Type B pancreatic cell (in vitro differentiated cells): ENCODE measurements at regions not wholly inside any gene's neighbourhood (a gene's known extent, or its start where the extent isn't known, plus 50 kb on each side); places are given as distances from the start of the nearest gene placed in this dataset.

ENCODE experiments used
- DNase-seq: peaks from one replicate; pipeline ENCODE4 v3.0.0; 2021; ENCODE audit warnings: mixed read lengths; ENCODE audit not compliant: unreplicated experiment; ENCODE audit errors: extremely low spot score
- H3K27ac Mint-ChIP-seq: 2 replicates; pipeline ENCODE4 v1.8.0; 2021; ENCODE audit warnings: mild to moderate bottlenecking, mixed read lengths
- H3K27me3 Mint-ChIP-seq: 2 replicates; pipeline ENCODE4 v1.8.0; 2021; ENCODE audit warnings: mixed read lengths
- H3K36me3 Mint-ChIP-seq: 2 replicates; pipeline ENCODE4 v1.8.0; 2021; ENCODE audit warnings: mixed read lengths
- H3K4me1 Mint-ChIP-seq: one replicate; pipeline ENCODE4 v1.8.0; 2021; ENCODE audit warnings: mixed read lengths; ENCODE audit not compliant: unreplicated experiment
- H3K4me3 Mint-ChIP-seq: 2 replicates; pipeline ENCODE4 v1.8.0; 2021; ENCODE audit warnings: mild to moderate bottlenecking, mixed read lengths
- H3K9me3 Mint-ChIP-seq: 2 replicates; pipeline ENCODE4 v1.8.0; 2021; ENCODE audit warnings: mixed read lengths
- CTCF ChIP-seq: fragments of 200-600 bp; sonication (generic); conservative IDR thresholded peaks from 2 replicates; pipeline ENCODE4 v1.5.0; 2021; ENCODE audit warnings: antibody characterized with exemption, mild to moderate bottlenecking

- Mint-ChIP-seq H3K36me3 (peaks cover 4% of the 10 kb centered on the region), H3K4me3 (no peak overlapping the region), H3K9me3 (peaks cover 11% of the 10 kb centered on the region), H3K4me1 (no peaks in the 10 kb centered on the region), H3K27ac (no peak overlapping the region), H3K27me3 (no peaks in the 10 kb centered on the region)
- no peak for TF ChIP-seq CTCF
- no peak for DNase-seq
Observed at GRCh38 chr3:74564560-74564959, 49.9 kb downstream of the CNTN3 start.

GRCh38 chr3:74562558-74563269, 51.7 kb downstream of the CNTN3 start:
- Mint-ChIP-seq H3K4me1 (peaks cover 4% of the 10 kb centered on the region), H3K9me3 (peaks cover 11% of the 10 kb centered on the region), H3K4me3 (no peak overlapping the region), H3K27me3 (no peaks in the 10 kb centered on the region), H3K36me3 (peaks cover 4% of the 10 kb centered on the region), H3K27ac (no peak overlapping the region)
- DNase-seq: no peak
- no peak for TF ChIP-seq CTCF

- Mint-ChIP-seq H3K9me3 (peaks cover 11% of the 10 kb centered on the region), H3K27me3 (no peaks in the 10 kb centered on the region), H3K4me3 (no peak overlapping the region), H3K27ac (no peak overlapping the region), H3K4me1 (peaks cover 4% of the 10 kb centered on the region), H3K36me3 (peaks cover 4% of the 10 kb centered on the region)
- no peak for TF ChIP-seq CTCF
- DNase-seq: no peak
Observed at GRCh38 chr3:74561881-74562280, 52.6 kb downstream of the CNTN3 start.

- no peak for DNase-seq
- no peak for TF ChIP-seq CTCF
- Mint-ChIP-seq H3K9me3 (peaks cover 18% of the 10 kb centered on the region), H3K4me3 (no peak overlapping the region), H3K27ac (no peak overlapping the region), H3K36me3 (peaks cover 4% of the 10 kb centered on the region), H3K27me3 (no peaks in the 10 kb centered on the region), H3K4me1 (peaks cover 4% of the 10 kb centered on the region)
Observed at GRCh38 chr3:74559261-74559660, 55.2 kb downstream of the CNTN3 start.

- Mint-ChIP-seq H3K27me3 (no peaks in the 10 kb centered on the region), H3K36me3 (no peaks in the 10 kb centered on the region), H3K4me3 (no peak overlapping the region), H3K27ac (no peak overlapping the region), H3K4me1 (no peaks in the 10 kb centered on the region), H3K9me3 (peaks cover 5% of the 10 kb centered on the region)
- TF ChIP-seq CTCF: no peak
- no peak for DNase-seq
Observed at GRCh38 chr3:74550686-74551085, 63.8 kb downstream of the CNTN3 start.
